ENCODE measurements at regions not wholly inside any gene's neighbourhood (a gene's known extent, or its start where the extent isn't known, plus 50 kb on each side); places are given as distances from the start of the nearest gene placed in this dataset.
"Not testable (repeated sequence)": the region's sequence is repeated elsewhere in the genome, so short reads cannot be mapped to it uniquely, and the experiment has no call there.

GRCh38 chr14:28596391-28596790, 170.2 kb upstream of the FOXG1 start:
- no peak for DNase-seq (ENCODE audit: low read depth in 2 of 2)

DNA sequence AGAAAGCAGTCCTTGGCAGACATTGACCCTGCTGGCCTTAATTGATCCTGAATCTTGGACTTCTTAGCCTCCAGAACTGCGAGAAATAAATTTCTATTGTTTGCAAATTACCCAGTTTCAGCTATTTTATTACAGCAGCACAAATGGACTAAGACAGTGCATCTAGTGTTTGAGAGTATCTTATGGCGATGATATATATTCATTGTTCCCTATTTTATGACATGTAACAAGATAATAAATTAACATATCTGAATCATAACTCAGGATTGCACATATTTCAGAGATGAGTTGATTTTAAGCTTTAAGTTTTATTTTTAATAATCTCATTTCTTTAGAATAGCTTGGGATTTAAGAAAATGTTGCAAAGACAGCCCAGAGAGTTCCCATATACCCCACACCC, 167.4 kb upstream of the FOXG1 start:
- no peak for DNase-seq (ENCODE audit: low read depth in 2 of 2)

- DNase-seq (ENCODE audit: low read depth in 2 of 2) = no peak
These were observed 167.0 kb upstream of the FOXG1 start for GRCh38 chr14:28599605-28600004.

DNA sequence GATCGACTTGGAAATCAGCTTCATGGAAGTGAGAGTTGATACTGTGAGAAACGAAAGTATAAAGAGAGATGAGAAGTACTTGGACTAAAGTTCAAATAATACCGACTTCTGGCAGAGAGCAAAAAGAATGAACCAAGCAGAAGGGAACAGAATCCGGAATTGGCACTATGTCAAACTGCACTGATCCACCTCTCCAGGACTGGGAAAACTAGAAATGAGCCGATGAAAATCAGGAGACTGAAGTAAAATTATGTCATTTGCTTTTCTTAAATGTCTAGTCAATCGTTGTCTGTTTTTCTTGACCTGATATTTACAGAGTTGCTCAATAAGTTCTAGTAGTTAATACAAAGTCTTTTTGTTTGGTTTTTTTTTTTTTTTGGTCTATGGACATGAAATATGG, 163.0 kb upstream of the FOXG1 start:
- DNase-seq (ENCODE audit: low read depth in 2 of 2) = no peak

DNA sequence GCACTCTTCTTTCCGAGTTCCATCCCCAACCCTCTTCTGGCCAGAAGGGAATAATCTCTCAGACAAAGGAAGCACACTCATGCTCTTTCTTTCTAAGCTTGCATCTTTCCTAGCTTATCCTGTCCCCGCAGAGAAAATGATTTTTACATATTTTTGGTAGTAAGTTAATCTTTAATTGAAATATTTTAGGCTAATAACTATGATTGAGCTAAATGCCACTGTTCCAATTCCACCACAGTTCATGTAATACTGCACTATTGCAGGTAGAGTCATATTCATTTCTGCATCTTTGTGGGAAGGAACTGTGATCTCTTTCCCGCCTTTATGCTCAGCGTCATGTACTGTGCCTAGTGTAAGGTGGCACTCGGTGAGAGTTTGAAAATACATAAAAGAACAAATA, 158.9 kb upstream of the FOXG1 start:
- DNase-seq (ENCODE audit: low read depth in 2 of 2) = no peak

GRCh38 chr14:28608443-28608842, 158.1 kb upstream of the FOXG1 start:
- no peak for DNase-seq (ENCODE audit: low read depth in 2 of 2)

DNA sequence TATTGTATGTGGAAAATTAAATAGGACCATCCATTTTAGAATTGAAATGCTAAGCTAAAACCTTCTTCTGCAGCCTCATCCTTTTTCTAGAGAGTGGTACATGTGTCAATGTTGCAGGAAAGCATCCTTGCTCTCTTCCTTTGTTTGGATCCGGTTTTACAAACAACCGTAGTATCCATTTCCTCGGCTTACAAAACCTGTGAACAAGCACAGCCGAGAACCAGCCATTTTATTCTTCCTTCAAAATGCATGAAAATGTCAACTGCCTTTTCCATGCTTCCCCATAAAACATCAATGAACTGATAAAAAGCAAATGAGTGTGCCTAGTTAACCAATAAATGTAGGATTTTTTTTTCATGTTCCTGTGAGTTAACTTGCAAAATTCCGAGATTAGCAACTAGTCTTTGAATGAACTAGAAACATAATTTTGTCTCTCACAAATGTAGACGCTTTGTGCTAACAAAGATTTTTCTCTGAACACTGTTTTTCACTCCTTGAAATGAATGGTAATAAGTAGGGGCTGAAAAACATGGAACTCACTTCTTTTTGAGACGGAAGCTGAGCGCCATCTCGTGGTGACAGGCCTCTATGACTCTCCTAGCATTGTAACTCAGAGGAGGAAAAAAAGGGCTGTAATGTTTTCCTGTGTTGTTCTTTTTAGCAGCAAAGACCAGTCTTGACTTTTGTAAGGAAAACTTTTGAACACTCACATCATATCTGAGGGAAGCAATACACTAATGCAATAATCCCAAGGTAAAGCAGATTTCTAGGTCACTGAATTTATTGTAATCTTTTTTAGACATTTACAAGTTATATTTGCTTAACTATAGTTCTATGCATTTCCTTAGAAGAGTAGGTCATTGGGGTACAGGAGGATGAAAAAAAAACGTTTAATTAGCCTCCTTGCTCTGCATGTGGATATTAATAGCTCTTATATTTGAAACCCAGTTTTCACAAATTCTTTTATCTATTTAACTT, 157.4 kb upstream of the FOXG1 start:
- peak; percentile 0 to 13 for DNase-seq (ENCODE audit: low read depth in 2 of 2)

GRCh38 chr14:28612414-28612813, 154.2 kb upstream of the FOXG1 start:
- DNase-seq (ENCODE audit: low read depth in 2 of 2) = no peak

DNA sequence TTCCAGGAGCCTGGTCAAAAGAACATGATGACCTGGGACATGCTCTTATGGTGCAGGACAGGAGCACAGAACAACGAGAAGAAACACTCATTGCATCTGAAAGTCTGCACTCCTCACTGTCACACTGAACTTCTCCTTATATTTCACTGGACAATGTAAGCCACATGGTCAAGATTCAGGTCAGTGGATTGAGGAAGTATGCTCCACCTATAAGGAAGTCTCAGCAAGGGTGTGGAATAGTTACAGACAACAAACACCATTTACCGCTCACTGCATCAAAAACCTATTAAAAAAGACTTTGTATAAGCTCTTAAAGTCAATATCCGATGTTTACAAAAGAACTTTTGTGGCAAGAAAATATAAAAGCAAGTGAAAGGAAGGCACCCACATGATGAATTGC, 153.1 kb upstream of the FOXG1 start:
- DNase-seq (ENCODE audit: low read depth in 2 of 2) = no peak

- no peak for DNase-seq (ENCODE audit: low read depth in 2 of 2)
These were observed 139.8 kb upstream of the FOXG1 start for GRCh38 chr14:28626780-28627179.

DNA sequence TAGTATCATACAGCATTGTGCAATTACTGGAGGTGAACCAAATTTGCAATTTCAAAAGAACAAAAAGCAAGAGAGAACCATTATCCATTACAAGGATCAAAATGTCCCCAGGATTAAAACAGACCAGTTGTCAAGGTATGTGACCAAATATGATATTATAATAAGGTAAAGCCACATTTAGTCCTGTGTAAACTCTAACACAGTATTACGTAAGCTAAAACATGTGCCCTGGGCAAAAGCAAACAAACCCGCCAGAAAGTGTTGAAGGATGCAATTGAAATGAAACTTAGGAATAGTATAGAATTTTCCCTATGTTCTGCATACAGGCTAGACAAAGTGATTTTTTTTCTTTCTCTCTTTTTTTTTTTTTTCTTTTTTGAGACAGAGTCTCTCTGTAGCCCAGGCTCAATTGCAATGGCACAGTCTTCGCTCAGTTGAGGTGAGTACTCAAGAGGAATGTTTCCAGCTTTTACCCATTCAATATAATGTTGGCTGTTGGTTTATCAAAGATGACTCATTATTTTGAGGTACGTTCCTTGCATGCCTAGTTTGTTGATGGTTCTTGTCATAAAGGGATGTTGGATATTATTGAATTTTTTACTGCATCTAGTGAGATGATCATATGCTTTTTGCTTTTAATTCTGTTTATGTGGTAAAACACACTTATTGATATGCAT, 137.1 kb upstream of the FOXG1 start:
- DNase-seq (ENCODE audit: low read depth in 2 of 2) = no peak

GRCh38 chr14:28630100-28630499, 136.5 kb upstream of the FOXG1 start:
- no peak for DNase-seq (ENCODE audit: low read depth in 2 of 2)

DNA sequence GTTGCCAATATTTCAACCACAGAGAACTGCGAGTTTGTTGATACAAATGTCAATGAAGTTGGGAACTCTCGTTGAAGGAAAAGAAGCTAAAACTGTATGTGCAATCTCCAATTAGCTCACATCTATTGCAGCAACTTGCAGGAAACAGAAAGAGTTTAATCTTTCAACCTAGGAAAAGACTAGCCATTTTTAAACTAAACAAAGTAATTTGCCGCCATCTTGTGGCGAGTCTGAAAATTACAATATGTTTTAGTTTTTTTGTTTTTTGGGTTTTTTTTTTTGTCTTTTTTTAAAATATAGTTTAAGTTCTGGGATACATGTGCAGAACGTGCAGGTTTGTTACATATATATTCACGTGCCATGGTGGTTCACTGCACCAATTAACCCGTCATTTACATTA, 131.2 kb upstream of the FOXG1 start:
- DNase-seq (ENCODE audit: low read depth in 2 of 2) = no peak

GRCh38 chr14:28635816-28636215, 130.8 kb upstream of the FOXG1 start:
- DNase-seq (ENCODE audit: low read depth in 2 of 2) = not testable (repeated sequence)

DNA sequence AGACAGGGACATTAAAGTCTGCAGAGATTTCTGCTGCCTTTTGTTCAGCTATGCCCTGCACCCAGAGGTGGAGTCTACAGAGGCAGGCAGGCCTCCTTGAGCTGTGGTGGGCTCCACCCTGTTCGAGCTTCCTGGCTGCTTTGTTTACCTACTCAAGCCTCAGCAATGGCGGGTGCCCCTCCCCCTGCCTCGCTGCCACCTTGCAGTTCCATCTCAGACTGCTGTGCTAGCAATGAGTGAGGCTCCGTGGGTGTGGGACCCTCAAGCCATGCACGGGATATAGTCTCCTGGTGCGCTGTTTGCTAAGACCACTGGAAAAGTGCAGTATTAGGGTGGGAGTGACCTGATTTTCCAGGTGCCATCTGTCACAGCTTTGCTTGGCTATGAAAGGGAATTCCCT, 125.4 kb upstream of the FOXG1 start:
- DNase-seq (ENCODE audit: low read depth in 2 of 2) = not testable (repeated sequence)

DNA sequence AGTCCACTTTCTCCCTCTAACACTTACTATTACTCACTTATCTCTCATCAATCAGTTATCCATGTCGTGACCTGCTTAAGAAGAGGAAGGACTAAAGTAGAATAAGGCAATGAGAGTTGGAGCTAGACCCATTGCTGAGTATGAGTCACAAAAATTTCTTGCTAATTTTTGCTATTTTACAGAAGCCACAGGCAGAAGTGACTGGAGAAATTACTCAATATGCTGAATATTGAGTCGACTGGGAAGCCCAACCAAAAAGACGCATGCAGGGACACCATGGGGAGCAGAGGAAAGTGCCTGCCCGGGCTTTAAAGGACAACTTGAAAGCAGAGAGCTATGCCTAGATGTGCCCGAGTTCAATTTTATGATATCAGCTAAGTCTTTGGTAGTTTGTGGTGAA, 115.4 kb upstream of the FOXG1 start:
- DNase-seq (ENCODE audit: low read depth in 2 of 2) = no peak

GRCh38 chr14:28652782-28653181, 113.8 kb upstream of the FOXG1 start:
- no peak for DNase-seq (ENCODE audit: low read depth in 2 of 2)

DNA sequence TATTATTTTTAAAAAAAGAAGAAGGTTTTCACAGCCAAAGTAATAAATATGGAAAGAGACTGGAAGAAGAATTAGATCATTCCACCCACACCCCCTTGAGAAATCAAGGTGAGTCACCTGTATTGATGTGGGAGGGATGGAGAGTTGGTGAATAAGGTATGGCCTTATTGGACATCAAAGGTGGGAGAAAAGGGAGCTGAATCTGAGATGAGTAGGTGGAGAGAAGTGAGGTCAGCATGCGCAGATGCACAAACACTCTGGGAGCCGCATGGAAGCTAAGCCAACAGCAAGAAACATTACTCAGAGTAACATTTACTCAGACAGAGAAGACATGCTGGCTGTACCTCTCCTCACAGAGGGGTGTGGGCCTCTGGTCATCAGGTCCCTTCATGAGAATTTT, 113.1 kb upstream of the FOXG1 start:
- no peak for DNase-seq (ENCODE audit: low read depth in 2 of 2)

GRCh38 chr14:28656704-28657255, 109.8 kb upstream of the FOXG1 start:
- DNase-seq (ENCODE audit: low read depth in 2 of 2) = no peak

- no peak for DNase-seq (ENCODE audit: low read depth in 2 of 2)
These were observed 105.3 kb upstream of the FOXG1 start for GRCh38 chr14:28661171-28661772.

DNA sequence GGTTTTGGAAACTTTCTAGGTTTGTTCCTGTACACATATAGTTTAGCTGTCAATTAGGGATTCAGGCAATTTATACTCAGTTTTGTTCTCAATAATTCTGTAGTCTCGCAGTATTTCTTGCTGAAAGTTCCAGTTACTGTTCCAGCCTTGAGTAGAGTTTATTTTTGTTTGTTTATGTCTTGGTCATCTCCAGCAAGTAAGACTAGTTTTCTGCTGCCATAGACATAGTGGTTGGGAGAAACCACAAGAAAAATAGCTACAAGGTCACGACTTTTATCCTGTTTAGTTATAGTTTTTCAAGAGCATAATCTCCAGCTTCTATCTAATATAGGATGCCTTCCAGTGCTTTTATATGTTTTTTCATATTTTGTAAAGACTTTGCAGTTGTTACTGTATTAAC, 99.6 kb upstream of the FOXG1 start:
- no peak for DNase-seq (ENCODE audit: low read depth in 2 of 2)

DNA sequence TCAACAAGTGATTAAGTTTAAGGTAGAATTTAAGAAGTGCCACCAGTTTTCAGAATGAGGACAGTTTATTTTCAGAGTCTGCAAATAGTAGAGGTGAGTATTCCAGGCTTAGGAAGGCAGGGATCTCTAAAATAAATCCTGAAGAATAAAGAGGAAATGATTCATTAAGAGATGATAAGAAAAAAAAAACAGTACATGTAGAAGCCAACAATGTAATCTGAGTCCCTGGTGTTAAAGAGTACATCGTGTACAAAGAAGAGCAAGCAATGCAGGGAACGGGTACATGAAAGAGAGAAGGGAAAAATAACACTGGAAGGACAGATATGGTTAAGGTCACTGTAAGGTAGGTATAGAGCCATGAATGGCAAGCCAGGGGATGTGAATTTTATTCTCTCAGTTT, 95.2 kb upstream of the FOXG1 start:
- DNase-seq (ENCODE audit: low read depth in 2 of 2) = no peak
